A673 (cell line): ENCODE measurements at regions not wholly inside any gene's neighbourhood (a gene's known extent, or its start where the extent isn't known, plus 50 kb on each side); places are given as distances from the start of the nearest gene placed in this dataset.

Experiments
- BruUV-seq: library from RNA; stranded (reverse); fragments of 400-500 nt; replicated peaks from 2 replicates; lab custom pipeline; 2021; lab: Mats Ljungman, UMichigan
- CTCF ChIA-PET: fragments of 300-600 bp; sonication (Branson Sonifier 250); formaldehyde crosslinking; loops from one replicate; lab custom pipeline; 2022; ENCODE audit warnings: antibody characterized with exemption; lab: Charles Lee
- POLR2A ChIA-PET: fragments of 300-600 bp; sonication (Branson Sonifier 250); formaldehyde crosslinking; loops from one replicate; lab custom pipeline; 2022; ENCODE audit warnings: antibody characterized with exemption; ENCODE audit not compliant: low non-redundant PET; lab: Charles Lee
- DNase-seq: peaks from one replicate; pipeline ENCODE4 v3.0.0-alpha.2; 2015; ENCODE audit warnings: low spot score
- H3K27ac ChIP-seq: fragments of 200-600 bp; sonication (generic); 2 replicates; pipeline ENCODE4 v1.5.1; 2016; ENCODE audit warnings: mixed run types, low read depth, mild to moderate bottlenecking, mixed read lengths, antibody characterized with exemption, low read length; ENCODE audit not compliant: poor library complexity, severe bottlenecking
- H3K27me3 ChIP-seq: fragments of 200-600 bp; sonication (generic); replicated peaks from 2 replicates; pipeline ENCODE4 v1.6.1; 2017; ENCODE audit warnings: mixed run types, low read depth, mild to moderate bottlenecking, mixed read lengths, antibody characterized with exemption, low read length; ENCODE audit not compliant: insufficient read depth, poor library complexity
- H3K36me3 ChIP-seq: fragments of 200-600 bp; sonication (generic); 2 replicates; pipeline ENCODE4 v1.6.1; 2016; ENCODE audit warnings: mixed run types, mild to moderate bottlenecking, mixed read lengths, antibody characterized with exemption, low read length; ENCODE audit not compliant: insufficient read depth, poor library complexity, severe bottlenecking
- H3K4me1 ChIP-seq: fragments of 200-600 bp; sonication (generic); 2 replicates; pipeline ENCODE4 v1.6.1; 2017; ENCODE audit warnings: mixed run types, mild to moderate bottlenecking, mixed read lengths, antibody characterized with exemption, low read length; ENCODE audit not compliant: insufficient read depth, poor library complexity, severe bottlenecking
- H3K4me3 ChIP-seq: fragments of 200-600 bp; sonication (generic); 2 replicates; pipeline ENCODE4 v1.5.1; 2016; ENCODE audit warnings: low read depth, mixed run types, mild to moderate bottlenecking, mixed read lengths, low read length; ENCODE audit not compliant: poor library complexity, severe bottlenecking
- H3K9me3 ChIP-seq: fragments of 200-600 bp; sonication (generic); 2 replicates; pipeline ENCODE4 v1.6.1; 2016; ENCODE audit warnings: mixed run types, low read depth, mild to moderate bottlenecking, mixed read lengths, antibody characterized with exemption, low read length; ENCODE audit not compliant: poor library complexity, severe bottlenecking
- CTCF ChIP-seq: fragments of 300-800, 200-600 bp; sonication (generic); conservative IDR thresholded peaks from 2 replicates; pipeline ENCODE4 v1.5.1; 2017; ENCODE audit warnings: low read depth, mild to moderate bottlenecking, antibody characterized with exemption, low read length, moderate library complexity, mixed read lengths
- EZH2 ChIP-seq: fragments of 200-600 bp; sonication (generic); IDR thresholded peaks from 2 replicates; pipeline ENCODE4 v1.6.1; 2017; ENCODE audit warnings: borderline replicate concordance, low read depth, mild to moderate bottlenecking, mixed read lengths, antibody characterized with exemption, low read length; ENCODE audit not compliant: poor library complexity, severe bottlenecking
- intact Hi-C: fragments of 100-400 bp; cut with micrococcal nuclease; formaldehyde crosslinking; loops from one replicate; pipeline ENCODE4 v1.10.0; 2022; ENCODE audit not compliant: unreplicated experiment

GRCh38 chr16:52316241-52316640 lies 230.7 kb downstream of the TOX3 start:
- Histone ChIP-seq H3K36me3 (no peaks in the 10 kb centered on the region), H3K4me3 (no peak overlapping the region), H3K4me1 (no peaks in the 10 kb centered on the region), H3K27ac (no peak overlapping the region), H3K27me3 (no peaks in the 10 kb centered on the region), H3K9me3 (no peaks in the 10 kb centered on the region)
- DNase-seq = no peak
- ChIA-PET CTCF (no interaction called here), POLR2A (no interaction called here)
- BruUV-seq = no TSS peak
- intact Hi-C loops = no loop called here
- TF ChIP-seq CTCF (no peak), EZH2 (no peak)

GRCh38 chr16:52312716-52313115 lies 234.2 kb downstream of the TOX3 start:
- intact Hi-C loops = no loop called here
- Histone ChIP-seq H3K4me1 (no peaks in the 10 kb centered on the region), H3K4me3 (no peak overlapping the region), H3K9me3 (no peaks in the 10 kb centered on the region), H3K27ac (no peak overlapping the region), H3K36me3 (no peaks in the 10 kb centered on the region), H3K27me3 (no peaks in the 10 kb centered on the region)
- BruUV-seq = no TSS peak
- CTCF ChIA-PET = no interaction called here
- POLR2A ChIA-PET = no interaction called here
- no peak for DNase-seq
- TF ChIP-seq CTCF = no peak
- TF ChIP-seq EZH2 = no peak

GRCh38 chr16:52309446-52310416 lies 237.2 kb downstream of the TOX3 start:
- H3K27me3 ChIP-seq = no peaks in the 10 kb centered on the region
- no peak for DNase-seq
- CTCF ChIA-PET = no interaction called here
- POLR2A ChIA-PET = no interaction called here
- intact Hi-C loops = no loop called here
- H3K36me3 ChIP-seq = no peaks in the 10 kb centered on the region
- no TSS peak for BruUV-seq
- H3K4me3 ChIP-seq = no peak overlapping the region
- TF ChIP-seq CTCF (no peak), EZH2 (no peak)
- no peaks in the 10 kb centered on the region for H3K4me1 ChIP-seq
- H3K9me3 ChIP-seq = no peaks in the 10 kb centered on the region
- H3K27ac ChIP-seq = no peak overlapping the region
